ENCODE measurements at regions not wholly inside any gene's neighbourhood (a gene's known extent, or its start where the extent isn't known, plus 50 kb on each side); places are given as distances from the start of the nearest gene placed in this dataset.

DNA sequence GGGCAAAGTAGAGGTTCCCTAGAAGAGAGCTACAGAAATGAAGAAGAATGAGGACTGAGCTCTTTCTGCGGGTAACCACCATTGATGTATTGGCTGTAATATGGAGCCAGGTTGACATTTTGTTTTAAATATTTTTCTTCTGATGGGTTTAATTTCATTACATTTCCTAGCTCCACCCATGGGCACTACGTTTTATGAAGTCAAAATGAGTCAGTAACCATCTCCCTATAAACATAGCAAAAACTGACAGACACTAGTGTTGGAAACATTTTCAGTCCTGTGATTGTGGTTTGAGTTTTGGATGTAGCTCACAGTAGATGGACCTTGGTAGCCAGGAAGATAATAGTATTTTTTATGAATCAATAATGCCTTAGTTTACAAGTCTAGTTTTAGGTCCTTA, 470.4 kb upstream of the B3GALT2 start:
- intact Hi-C loops (cut with micrococcal nuclease), result no loop called here
- Histone ChIP-seq H3K79me2 (ENCODE audit: control insufficient read depth, insufficient read depth, low read length) (no peaks in the 10 kb centered on the region), H3K9ac (ENCODE audit: insufficient read depth in 1 of 2, low read depth in 2 of 2, low read length in 2 of 2) (no peak overlapping the region), H3K27ac (ENCODE audit: extremely low read depth, low read depth, low read length) (no peak overlapping the region), H3K4me1 (replicated peaks in 1 of 2; ENCODE audit: control insufficient read depth in 2 of 2, insufficient read depth in 2 of 2, low read length in 2 of 2) (no peaks in the 10 kb centered on the region), H3K27me3 (ENCODE audit: control insufficient read depth in 2 of 2, insufficient read depth in 2 of 2, low read length in 2 of 2) (no peaks in the 10 kb centered on the region), H3K9me1 (ENCODE audit: control insufficient read depth, insufficient read depth, low read length) (no peaks in the 10 kb centered on the region), H3K4me3 (no peak overlapping the region), H3K36me3 (ENCODE audit: control insufficient read depth, insufficient read depth, low read length) (no peaks in the 10 kb centered on the region), H3K9me3 (replicated peaks; ENCODE audit: control insufficient read depth, insufficient read depth, low read depth, low read length) (no peaks in the 10 kb centered on the region; the same call in none of the 2 replicates), H4K20me1 (replicated peaks; ENCODE audit: control insufficient read depth, insufficient read depth, low read length) (no peaks in the 10 kb centered on the region), H3K4me2 (ENCODE audit: insufficient read depth, low read length) (no peak overlapping the region), H2AFZ (ENCODE audit: low read depth, low read length) (no peak overlapping the region)
- ATAC-seq (no peak), FAIRE-seq (no peak), DNase-seq (ENCODE audit: extremely low read depth in 1 of 4, low spot score in 3 of 4) (no peak)
- in situ Hi-C loops (cut with MboI), result no loop called here
- ChIA-PET POLR2A (no interaction called here), CTCF (ENCODE audit: low intra/inter-chr PET ratio) (no interaction called here)
- BruUV-seq (replicated peaks), result no TSS peak
- 0% methylated on average over 2 of the region's 2 CpGs for whole genome bisulfite sequencing (ENCODE audit: insufficient coverage, low coverage, missing lambda C conversion rate)
- TF ChIP-seq, protein P1, sequence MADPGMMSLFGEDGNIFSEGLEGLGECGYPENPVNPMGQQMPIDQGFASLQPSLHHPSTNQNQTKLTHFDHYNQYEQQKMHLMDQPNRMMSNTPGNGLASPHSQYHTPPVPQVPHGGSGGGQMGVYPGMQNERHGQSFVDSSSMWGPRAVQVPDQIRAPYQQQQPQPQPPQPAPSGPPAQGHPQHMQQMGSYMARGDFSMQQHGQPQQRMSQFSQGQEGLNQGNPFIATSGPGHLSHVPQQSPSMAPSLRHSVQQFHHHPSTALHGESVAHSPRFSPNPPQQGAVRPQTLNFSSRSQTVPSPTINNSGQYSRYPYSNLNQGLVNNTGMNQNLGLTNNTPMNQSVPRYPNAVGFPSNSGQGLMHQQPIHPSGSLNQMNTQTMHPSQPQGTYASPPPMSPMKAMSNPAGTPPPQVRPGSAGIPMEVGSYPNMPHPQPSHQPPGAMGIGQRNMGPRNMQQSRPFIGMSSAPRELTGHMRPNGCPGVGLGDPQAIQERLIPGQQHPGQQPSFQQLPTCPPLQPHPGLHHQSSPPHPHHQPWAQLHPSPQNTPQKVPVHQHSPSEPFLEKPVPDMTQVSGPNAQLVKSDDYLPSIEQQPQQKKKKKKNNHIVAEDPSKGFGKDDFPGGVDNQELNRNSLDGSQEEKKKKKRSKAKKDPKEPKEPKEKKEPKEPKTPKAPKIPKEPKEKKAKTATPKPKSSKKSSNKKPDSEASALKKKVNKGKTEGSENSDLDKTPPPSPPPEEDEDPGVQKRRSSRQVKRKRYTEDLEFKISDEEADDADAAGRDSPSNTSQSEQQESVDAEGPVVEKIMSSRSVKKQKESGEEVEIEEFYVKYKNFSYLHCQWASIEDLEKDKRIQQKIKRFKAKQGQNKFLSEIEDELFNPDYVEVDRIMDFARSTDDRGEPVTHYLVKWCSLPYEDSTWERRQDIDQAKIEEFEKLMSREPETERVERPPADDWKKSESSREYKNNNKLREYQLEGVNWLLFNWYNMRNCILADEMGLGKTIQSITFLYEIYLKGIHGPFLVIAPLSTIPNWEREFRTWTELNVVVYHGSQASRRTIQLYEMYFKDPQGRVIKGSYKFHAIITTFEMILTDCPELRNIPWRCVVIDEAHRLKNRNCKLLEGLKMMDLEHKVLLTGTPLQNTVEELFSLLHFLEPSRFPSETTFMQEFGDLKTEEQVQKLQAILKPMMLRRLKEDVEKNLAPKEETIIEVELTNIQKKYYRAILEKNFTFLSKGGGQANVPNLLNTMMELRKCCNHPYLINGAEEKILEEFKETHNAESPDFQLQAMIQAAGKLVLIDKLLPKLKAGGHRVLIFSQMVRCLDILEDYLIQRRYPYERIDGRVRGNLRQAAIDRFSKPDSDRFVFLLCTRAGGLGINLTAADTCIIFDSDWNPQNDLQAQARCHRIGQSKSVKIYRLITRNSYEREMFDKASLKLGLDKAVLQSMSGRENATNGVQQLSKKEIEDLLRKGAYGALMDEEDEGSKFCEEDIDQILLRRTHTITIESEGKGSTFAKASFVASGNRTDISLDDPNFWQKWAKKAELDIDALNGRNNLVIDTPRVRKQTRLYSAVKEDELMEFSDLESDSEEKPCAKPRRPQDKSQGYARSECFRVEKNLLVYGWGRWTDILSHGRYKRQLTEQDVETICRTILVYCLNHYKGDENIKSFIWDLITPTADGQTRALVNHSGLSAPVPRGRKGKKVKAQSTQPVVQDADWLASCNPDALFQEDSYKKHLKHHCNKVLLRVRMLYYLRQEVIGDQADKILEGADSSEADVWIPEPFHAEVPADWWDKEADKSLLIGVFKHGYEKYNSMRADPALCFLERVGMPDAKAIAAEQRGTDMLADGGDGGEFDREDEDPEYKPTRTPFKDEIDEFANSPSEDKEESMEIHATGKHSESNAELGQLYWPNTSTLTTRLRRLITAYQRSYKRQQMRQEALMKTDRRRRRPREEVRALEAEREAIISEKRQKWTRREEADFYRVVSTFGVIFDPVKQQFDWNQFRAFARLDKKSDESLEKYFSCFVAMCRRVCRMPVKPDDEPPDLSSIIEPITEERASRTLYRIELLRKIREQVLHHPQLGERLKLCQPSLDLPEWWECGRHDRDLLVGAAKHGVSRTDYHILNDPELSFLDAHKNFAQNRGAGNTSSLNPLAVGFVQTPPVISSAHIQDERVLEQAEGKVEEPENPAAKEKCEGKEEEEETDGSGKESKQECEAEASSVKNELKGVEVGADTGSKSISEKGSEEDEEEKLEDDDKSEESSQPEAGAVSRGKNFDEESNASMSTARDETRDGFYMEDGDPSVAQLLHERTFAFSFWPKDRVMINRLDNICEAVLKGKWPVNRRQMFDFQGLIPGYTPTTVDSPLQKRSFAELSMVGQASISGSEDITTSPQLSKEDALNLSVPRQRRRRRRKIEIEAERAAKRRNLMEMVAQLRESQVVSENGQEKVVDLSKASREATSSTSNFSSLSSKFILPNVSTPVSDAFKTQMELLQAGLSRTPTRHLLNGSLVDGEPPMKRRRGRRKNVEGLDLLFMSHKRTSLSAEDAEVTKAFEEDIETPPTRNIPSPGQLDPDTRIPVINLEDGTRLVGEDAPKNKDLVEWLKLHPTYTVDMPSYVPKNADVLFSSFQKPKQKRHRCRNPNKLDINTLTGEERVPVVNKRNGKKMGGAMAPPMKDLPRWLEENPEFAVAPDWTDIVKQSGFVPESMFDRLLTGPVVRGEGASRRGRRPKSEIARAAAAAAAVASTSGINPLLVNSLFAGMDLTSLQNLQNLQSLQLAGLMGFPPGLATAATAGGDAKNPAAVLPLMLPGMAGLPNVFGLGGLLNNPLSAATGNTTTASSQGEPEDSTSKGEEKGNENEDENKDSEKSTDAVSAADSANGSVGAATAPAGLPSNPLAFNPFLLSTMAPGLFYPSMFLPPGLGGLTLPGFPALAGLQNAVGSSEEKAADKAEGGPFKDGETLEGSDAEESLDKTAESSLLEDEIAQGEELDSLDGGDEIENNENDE (IDR thresholded peaks at IDR 0.05; ENCODE audit: low read depth, low read length), result no peak
- TF ChIP-seq SMARCE1 (IDR thresholded peaks at IDR 0.05) (no peak), POLR2B (IDR thresholded peaks at IDR 0.05; ENCODE audit: low read depth, partially characterized antibody) (no peak), ZNF165 (CRISPR knock-in tag; IDR thresholded peaks at IDR 0.05; ENCODE audit: borderline replicate concordance) (no peak), PRPF4 (IDR thresholded peaks at IDR 0.05; ENCODE audit: insufficient read depth, low read depth, low read length, poor library complexity, severe bottlenecking) (no peak), TCF7 (IDR thresholded peaks at IDR 0.05; ENCODE audit: borderline replicate concordance) (no peak), MCM5 (IDR thresholded peaks at IDR 0.05; ENCODE audit: low read depth) (no peak)
- TF ChIP-seq, protein P2, sequence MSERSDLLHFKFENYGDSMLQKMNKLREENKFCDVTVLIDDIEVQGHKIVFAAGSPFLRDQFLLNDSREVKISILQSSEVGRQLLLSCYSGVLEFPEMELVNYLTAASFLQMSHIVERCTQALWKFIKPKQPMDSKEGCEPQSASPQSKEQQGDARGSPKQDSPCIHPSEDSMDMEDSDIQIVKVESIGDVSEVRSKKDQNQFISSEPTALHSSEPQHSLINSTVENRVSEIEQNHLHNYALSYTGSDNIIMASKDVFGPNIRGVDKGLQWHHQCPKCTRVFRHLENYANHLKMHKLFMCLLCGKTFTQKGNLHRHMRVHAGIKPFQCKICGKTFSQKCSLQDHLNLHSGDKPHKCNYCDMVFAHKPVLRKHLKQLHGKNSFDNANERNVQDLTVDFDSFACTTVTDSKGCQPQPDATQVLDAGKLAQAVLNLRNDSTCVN (CRISPR knock-in tag; IDR thresholded peaks at IDR 0.05), result no peak
- TF ChIP-seq, protein P3, sequence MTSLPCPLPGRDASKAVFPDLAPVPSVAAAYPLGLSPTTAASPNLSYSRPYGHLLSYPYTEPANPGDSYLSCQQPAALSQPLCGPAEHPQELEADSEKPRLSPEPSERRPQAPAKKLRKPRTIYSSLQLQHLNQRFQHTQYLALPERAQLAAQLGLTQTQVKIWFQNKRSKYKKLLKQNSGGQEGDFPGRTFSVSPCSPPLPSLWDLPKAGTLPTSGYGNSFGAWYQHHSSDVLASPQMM (CRISPR knock-in tag; IDR thresholded peaks at IDR 0.05), result no peak

All from K562 (cell line).